Type B pancreatic cell (in vitro differentiated cells): ENCODE measurements at regions not wholly inside any gene's neighbourhood (a gene's known extent, or its start where the extent isn't known, plus 50 kb on each side); places are given as distances from the start of the nearest gene placed in this dataset.

Experiments used
- DNase-seq: peaks from one replicate; pipeline ENCODE4 v3.0.0; 2021; ENCODE audit warnings: mixed read lengths; ENCODE audit not compliant: unreplicated experiment; ENCODE audit errors: extremely low spot score
- H3K27ac Mint-ChIP-seq: 2 replicates; pipeline ENCODE4 v1.8.0; 2021; ENCODE audit warnings: mild to moderate bottlenecking, mixed read lengths
- H3K27me3 Mint-ChIP-seq: 2 replicates; pipeline ENCODE4 v1.8.0; 2021; ENCODE audit warnings: mixed read lengths
- H3K36me3 Mint-ChIP-seq: 2 replicates; pipeline ENCODE4 v1.8.0; 2021; ENCODE audit warnings: mixed read lengths
- H3K4me1 Mint-ChIP-seq: one replicate; pipeline ENCODE4 v1.8.0; 2021; ENCODE audit warnings: mixed read lengths; ENCODE audit not compliant: unreplicated experiment
- H3K4me3 Mint-ChIP-seq: 2 replicates; pipeline ENCODE4 v1.8.0; 2021; ENCODE audit warnings: mild to moderate bottlenecking, mixed read lengths
- H3K9me3 Mint-ChIP-seq: 2 replicates; pipeline ENCODE4 v1.8.0; 2021; ENCODE audit warnings: mixed read lengths
- TF ChIP-seq, protein P1 (sequence below): fragments of 200-600 bp; sonication (generic); conservative IDR thresholded peaks from 2 replicates; pipeline ENCODE4 v1.5.0; 2021; ENCODE audit warnings: antibody characterized with exemption, mild to moderate bottlenecking

DNA sequence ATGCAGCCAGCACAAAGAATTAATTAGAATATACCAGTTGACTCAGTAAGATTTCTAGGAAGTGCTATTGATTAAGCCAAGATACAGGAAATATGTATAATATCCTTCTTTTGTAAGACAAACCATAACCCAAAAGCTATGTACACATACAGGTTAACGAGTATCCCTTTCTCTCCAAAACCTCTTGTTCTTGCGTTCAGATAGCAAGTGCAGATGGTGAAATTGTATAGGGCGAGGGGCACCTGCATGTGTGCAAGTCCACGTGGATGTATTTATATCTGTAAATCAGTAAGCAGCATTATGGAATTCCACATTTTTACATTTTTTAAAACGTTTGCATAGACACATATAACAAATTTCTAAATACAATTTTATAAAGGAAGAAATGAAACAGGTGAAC, 228.6 kb downstream of the TBXT start:
- H3K4me1 Mint-ChIP-seq = no peaks in the 10 kb centered on the region
- no peaks in the 10 kb centered on the region for H3K36me3 Mint-ChIP-seq
- H3K9me3 Mint-ChIP-seq = no peaks in the 10 kb centered on the region
- peaks cover 21% of the 10 kb centered on the region for H3K27me3 Mint-ChIP-seq
- no peak for DNase-seq
- H3K27ac Mint-ChIP-seq = no peak overlapping the region
- TF ChIP-seq, protein P1, sequence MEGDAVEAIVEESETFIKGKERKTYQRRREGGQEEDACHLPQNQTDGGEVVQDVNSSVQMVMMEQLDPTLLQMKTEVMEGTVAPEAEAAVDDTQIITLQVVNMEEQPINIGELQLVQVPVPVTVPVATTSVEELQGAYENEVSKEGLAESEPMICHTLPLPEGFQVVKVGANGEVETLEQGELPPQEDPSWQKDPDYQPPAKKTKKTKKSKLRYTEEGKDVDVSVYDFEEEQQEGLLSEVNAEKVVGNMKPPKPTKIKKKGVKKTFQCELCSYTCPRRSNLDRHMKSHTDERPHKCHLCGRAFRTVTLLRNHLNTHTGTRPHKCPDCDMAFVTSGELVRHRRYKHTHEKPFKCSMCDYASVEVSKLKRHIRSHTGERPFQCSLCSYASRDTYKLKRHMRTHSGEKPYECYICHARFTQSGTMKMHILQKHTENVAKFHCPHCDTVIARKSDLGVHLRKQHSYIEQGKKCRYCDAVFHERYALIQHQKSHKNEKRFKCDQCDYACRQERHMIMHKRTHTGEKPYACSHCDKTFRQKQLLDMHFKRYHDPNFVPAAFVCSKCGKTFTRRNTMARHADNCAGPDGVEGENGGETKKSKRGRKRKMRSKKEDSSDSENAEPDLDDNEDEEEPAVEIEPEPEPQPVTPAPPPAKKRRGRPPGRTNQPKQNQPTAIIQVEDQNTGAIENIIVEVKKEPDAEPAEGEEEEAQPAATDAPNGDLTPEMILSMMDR = no peak
- H3K4me3 Mint-ChIP-seq = no peak overlapping the region

DNA sequence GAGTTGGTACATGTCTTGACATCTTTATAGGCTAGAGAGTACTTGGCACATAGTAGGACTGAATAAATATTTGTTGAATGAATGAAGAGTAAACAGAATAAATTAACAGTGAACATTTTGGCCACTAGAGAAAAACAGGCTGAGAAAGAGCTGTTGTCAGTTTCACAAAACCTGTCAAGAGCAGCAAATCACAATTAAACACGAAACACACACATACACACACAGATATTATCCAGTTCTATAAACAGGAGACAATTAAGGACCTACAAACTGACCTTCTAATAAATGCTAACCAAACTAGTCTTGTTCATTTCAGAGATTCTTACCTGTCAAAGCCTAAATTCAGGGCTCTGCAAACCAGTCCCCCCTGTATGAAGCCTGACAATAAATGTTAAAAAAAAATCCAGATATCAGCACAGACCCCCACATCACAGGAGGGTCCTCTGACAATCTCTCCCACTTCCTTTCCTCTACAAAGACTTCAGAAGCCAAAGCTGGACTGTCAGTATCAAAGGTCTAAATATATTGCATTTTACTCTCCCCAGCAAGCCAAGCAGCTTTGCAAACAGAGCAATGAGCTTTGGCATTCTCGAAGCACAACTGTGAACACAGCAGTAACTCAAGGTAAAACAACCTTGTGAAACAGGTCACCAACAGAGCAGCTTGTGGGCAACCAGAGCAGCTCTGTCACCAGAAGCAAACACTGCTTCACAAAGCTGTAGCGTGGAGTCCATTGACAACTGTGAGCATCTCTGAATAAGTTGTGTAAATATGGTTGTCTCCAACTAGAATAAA, 229.9 kb downstream of the TBXT start:
- Mint-ChIP-seq H3K27ac (no peak overlapping the region), H3K27me3 (peaks cover 27% of the 10 kb centered on the region), H3K4me3 (no peak overlapping the region), H3K36me3 (no peaks in the 10 kb centered on the region), H3K9me3 (no peaks in the 10 kb centered on the region), H3K4me1 (no peaks in the 10 kb centered on the region)
- DNase-seq = no peak
- TF ChIP-seq, protein P1 = no peak

DNA sequence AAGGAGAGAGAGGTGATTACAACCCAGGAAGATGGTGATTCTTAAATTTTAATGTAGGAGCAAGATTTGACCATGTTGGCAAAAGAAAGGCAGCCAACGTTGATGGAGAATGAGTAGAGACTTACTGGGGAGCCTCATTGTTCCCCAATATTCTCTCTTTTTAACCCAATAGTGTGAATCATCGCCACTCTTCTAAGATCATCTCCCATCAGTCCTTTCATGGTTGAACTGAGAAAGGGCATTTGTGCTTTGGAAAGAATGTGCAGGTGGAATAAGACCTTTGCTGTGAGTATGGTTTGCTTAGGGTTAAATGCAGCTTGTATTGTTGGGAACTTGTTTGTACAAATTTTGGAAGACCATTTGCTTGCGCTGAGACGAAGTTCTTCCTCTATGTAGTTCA, 231.0 kb downstream of the TBXT start:
- H3K9me3 Mint-ChIP-seq = no peaks in the 10 kb centered on the region
- no peak overlapping the region for H3K4me3 Mint-ChIP-seq
- H3K4me1 Mint-ChIP-seq = no peaks in the 10 kb centered on the region
- no peaks in the 10 kb centered on the region for H3K36me3 Mint-ChIP-seq
- peaks cover 27% of the 10 kb centered on the region for H3K27me3 Mint-ChIP-seq
- no peak for DNase-seq
- no peak overlapping the region for H3K27ac Mint-ChIP-seq
- TF ChIP-seq, protein P1 = no peak

DNA sequence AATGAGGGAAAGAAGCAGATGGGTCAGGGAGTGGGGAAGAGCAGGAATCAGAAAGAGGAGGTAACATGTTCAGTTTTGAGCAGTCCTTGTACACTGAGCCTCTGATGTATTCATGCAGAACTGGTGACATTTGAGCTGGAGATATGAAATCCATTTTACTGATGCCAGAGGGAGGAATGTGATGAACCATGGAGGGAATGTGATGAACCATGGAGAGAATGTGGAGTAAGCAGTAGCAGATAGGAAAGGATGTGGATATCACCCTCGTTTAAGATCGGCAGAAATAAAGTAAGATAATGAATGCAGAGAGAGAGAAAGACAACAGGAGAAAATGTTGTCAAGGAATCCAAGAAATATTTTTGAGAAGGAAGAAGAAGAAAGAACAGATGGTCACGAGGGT, 231.6 kb downstream of the TBXT start:
- Mint-ChIP-seq H3K9me3 (no peaks in the 10 kb centered on the region), H3K27ac (no peak overlapping the region), H3K4me3 (no peak overlapping the region), H3K4me1 (no peaks in the 10 kb centered on the region), H3K27me3 (peaks cover 28% of the 10 kb centered on the region), H3K36me3 (no peaks in the 10 kb centered on the region)
- DNase-seq = no peak
- TF ChIP-seq, protein P1 = no peak

DNA sequence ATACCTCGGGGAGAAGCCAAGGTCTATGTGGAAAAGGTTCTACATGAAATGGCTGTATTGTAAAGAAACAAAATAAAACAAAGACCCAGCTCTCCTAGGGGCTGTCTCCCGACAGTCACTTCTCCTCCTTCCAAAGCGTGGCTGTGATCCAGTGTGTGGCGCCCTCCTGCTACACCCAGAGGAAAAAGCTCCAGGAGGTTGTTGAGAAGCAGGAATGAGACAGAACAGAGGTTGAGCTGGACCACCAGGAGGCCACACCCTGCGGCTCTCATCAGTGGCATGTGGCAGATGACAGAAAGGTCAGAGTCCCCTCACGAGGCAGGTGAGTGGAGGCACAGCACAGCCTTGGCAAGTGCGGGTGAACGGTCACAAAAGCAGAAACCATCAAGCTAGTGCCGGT, 236.0 kb downstream of the TBXT start:
- TF ChIP-seq, protein P1 = no peak
- DNase-seq = no peak
- peaks cover 31% of the 10 kb centered on the region for H3K27me3 Mint-ChIP-seq

More for the DNA sequence above, 236.0 kb downstream of the TBXT start:
- Mint-ChIP-seq H3K27ac (no peak overlapping the region), H3K4me3 (no peak overlapping the region), H3K36me3 (no peaks in the 10 kb centered on the region), H3K9me3 (no peaks in the 10 kb centered on the region), H3K4me1 (no peaks in the 10 kb centered on the region)
